Neuronal stem cell (in vitro differentiated cells): ENCODE measurements at regions not wholly inside any gene's neighbourhood (a gene's known extent, or its start where the extent isn't known, plus 50 kb on each side); places are given as distances from the start of the nearest gene placed in this dataset.

Experiments
- DNase-seq: peaks from one replicate; pipeline ENCODE4 v3.0.0-alpha.2; 2013; ENCODE audit warnings: low spot score
- H2AFZ ChIP-seq: one replicate; pipeline ENCODE4 v1.6.1; 2013; ENCODE audit warnings: mild to moderate bottlenecking, low read length, inconsistent platforms
- H2AK5ac ChIP-seq: 2 replicates; pipeline ENCODE4 v1.6.1; 2013; ENCODE audit warnings: low read depth, mild to moderate bottlenecking, inconsistent platforms, low read length, moderate library complexity, mixed read lengths
- H2BK120ac ChIP-seq: 2 replicates; pipeline ENCODE4 v1.6.1; 2013; ENCODE audit warnings: low read depth, mild to moderate bottlenecking, inconsistent platforms, low read length, moderate library complexity, mixed read lengths
- H2BK12ac ChIP-seq: one replicate; pipeline ENCODE4 v1.6.1; 2013; ENCODE audit warnings: low read length, inconsistent platforms
- H2BK15ac ChIP-seq: 2 replicates; pipeline ENCODE4 v1.6.1; 2013; ENCODE audit warnings: mild to moderate bottlenecking, low read length, inconsistent platforms, mixed read lengths
- H2BK5ac ChIP-seq: one replicate; pipeline ENCODE4 v1.6.1; 2013; ENCODE audit warnings: inconsistent platforms, mild to moderate bottlenecking, low read length, moderate library complexity
- H3K14ac ChIP-seq: one replicate; pipeline ENCODE4 v1.6.1; 2013; ENCODE audit warnings: low read length, inconsistent platforms
- H3K18ac ChIP-seq: 2 replicates; pipeline ENCODE4 v1.6.1; 2013; ENCODE audit warnings: low read length, inconsistent platforms
- H3K23ac ChIP-seq: 2 replicates; pipeline ENCODE4 v1.6.1; 2013; ENCODE audit warnings: low read depth, mild to moderate bottlenecking, mixed read lengths, low read length, inconsistent platforms; ENCODE audit not compliant: poor library complexity
- H3K27ac ChIP-seq: replicated peaks from 3 replicates; pipeline ENCODE4 v1.5.1; 2013; ENCODE audit warnings: low read length, inconsistent platforms
- H3K27me3 ChIP-seq, 3 experiments: 2 replicates each; pipeline ENCODE4 v1.6.1; 2013; ENCODE audit warnings: low read length in 3 of 3, mild to moderate bottlenecking in 2 of 3, inconsistent platforms in 1 of 3, low read depth in 1 of 3, mixed read lengths in 1 of 3, moderate library complexity in 1 of 3; ENCODE audit not compliant: control insufficient read depth in 3 of 3, insufficient read depth in 3 of 3
- H3K36me3 ChIP-seq, 2 donors: replicated peaks in 1 of 2; 2 replicates each; pipeline ENCODE4 v1.6.1; 2013; ENCODE audit warnings: low read length in 2 of 2; ENCODE audit not compliant: control insufficient read depth in 2 of 2, insufficient read depth in 2 of 2
- H3K4ac ChIP-seq: 2 replicates; pipeline ENCODE4 v1.6.1; 2013; ENCODE audit warnings: inconsistent platforms, mild to moderate bottlenecking, low read length, moderate library complexity
- H3K4me1 ChIP-seq, 2 donors: 1 replicate in 1 of 2; 2 replicates in 1 of 2; pipeline ENCODE4 v1.6.1; 2013; ENCODE audit warnings: low read length in 2 of 2, low read depth in 1 of 2; ENCODE audit not compliant: control insufficient read depth in 2 of 2, insufficient read depth in 1 of 2
- H3K4me2 ChIP-seq: one replicate; pipeline ENCODE4 v1.6.1; 2013; ENCODE audit warnings: mild to moderate bottlenecking, low read length, inconsistent platforms; ENCODE audit not compliant: insufficient read depth, poor library complexity, severe bottlenecking
- H3K4me3 ChIP-seq, 2 donors: 2 replicates each; pipeline ENCODE4 v1.5.1; 2013; ENCODE audit warnings: low read length in 2 of 2, mild to moderate bottlenecking in 2 of 2, inconsistent platforms in 1 of 2, moderate library complexity in 1 of 2
- H3K79me1 ChIP-seq: one replicate; pipeline ENCODE4 v1.6.1; 2013; ENCODE audit warnings: low read depth, mild to moderate bottlenecking, inconsistent platforms, low read length, moderate library complexity
- H3K9ac ChIP-seq: one replicate; pipeline ENCODE4 v1.6.1; 2013; ENCODE audit warnings: mild to moderate bottlenecking, low read depth, low read length, inconsistent platforms; ENCODE audit not compliant: poor library complexity
- H3K9me3 ChIP-seq, 2 donors: replicated peaks in 1 of 2; 2 replicates each; pipeline versions ENCODE3 to v1.6.1; 2013; ENCODE audit warnings: low read length in 2 of 2, mild to moderate bottlenecking in 2 of 2, inconsistent platforms in 1 of 2, low read depth in 1 of 2, mixed read lengths in 1 of 2, moderate library complexity in 1 of 2; ENCODE audit not compliant: control insufficient read depth in 2 of 2, insufficient read depth in 1 of 2
- H4K8ac ChIP-seq: one replicate; pipeline ENCODE4 v1.6.1; 2013; ENCODE audit warnings: low read depth, mild to moderate bottlenecking, inconsistent platforms, low read length, moderate library complexity
- H4K91ac ChIP-seq: one replicate; pipeline ENCODE4 v1.6.1; 2013; ENCODE audit warnings: low read length, low read depth, mild to moderate bottlenecking, inconsistent platforms; ENCODE audit not compliant: poor library complexity
- WGBS, 2 donors: extraction: QIAGEN DNeasy Blood & Tissue Kit; methylation state at CpG; one replicate each; pipeline ENCODE4 v1.1.7; 2013; ENCODE audit warnings: missing lambda C conversion rate in 2 of 2, mixed read lengths in 1 of 2; ENCODE audit not compliant: insufficient read length in 2 of 2, insufficient replicate concordance in 1 of 2; ENCODE audit errors: extremely low coverage in 2 of 2; 5-methylcytosine and 5-hydroxymethylcytosine counted together

GRCh38 chr16:50980666-50981065 is 170.4 kb downstream of the SALL1 start:
- no peaks in the 10 kb centered on the region for H3K79me1 ChIP-seq
- H3K18ac ChIP-seq, result no peak overlapping the region
- no peak overlapping the region for H3K14ac ChIP-seq
- no peak overlapping the region for H3K4me2 ChIP-seq
- no peak overlapping the region for H3K9ac ChIP-seq
- no peak overlapping the region for H2BK5ac ChIP-seq
- H3K4ac ChIP-seq, result no peak overlapping the region
- no peak overlapping the region for H3K27ac ChIP-seq
- H3K23ac ChIP-seq, result no peak overlapping the region
- no peaks in the 10 kb centered on the region for H3K4me1 ChIP-seq
- no peak overlapping the region for H3K4me3 ChIP-seq
- H4K91ac ChIP-seq, result no peak overlapping the region
- WGBS, 2 donors, result no CpG with 5 or more reads among the region's 3 CpGs
- H2AFZ ChIP-seq, result no peak overlapping the region
- no peaks in the 10 kb centered on the region for H3K27me3 ChIP-seq
- no peak overlapping the region for H2BK120ac ChIP-seq
- DNase-seq, result no peak
- no peak overlapping the region for H4K8ac ChIP-seq
- H2BK12ac ChIP-seq, result no peak overlapping the region
- no peaks in the 10 kb centered on the region for H3K36me3 ChIP-seq
- H2AK5ac ChIP-seq, result no peak overlapping the region
- no peak overlapping the region for H2BK15ac ChIP-seq
- peaks cover 0 to 3% of the 10 kb centered on the region in 2 donors for H3K9me3 ChIP-seq

DNA sequence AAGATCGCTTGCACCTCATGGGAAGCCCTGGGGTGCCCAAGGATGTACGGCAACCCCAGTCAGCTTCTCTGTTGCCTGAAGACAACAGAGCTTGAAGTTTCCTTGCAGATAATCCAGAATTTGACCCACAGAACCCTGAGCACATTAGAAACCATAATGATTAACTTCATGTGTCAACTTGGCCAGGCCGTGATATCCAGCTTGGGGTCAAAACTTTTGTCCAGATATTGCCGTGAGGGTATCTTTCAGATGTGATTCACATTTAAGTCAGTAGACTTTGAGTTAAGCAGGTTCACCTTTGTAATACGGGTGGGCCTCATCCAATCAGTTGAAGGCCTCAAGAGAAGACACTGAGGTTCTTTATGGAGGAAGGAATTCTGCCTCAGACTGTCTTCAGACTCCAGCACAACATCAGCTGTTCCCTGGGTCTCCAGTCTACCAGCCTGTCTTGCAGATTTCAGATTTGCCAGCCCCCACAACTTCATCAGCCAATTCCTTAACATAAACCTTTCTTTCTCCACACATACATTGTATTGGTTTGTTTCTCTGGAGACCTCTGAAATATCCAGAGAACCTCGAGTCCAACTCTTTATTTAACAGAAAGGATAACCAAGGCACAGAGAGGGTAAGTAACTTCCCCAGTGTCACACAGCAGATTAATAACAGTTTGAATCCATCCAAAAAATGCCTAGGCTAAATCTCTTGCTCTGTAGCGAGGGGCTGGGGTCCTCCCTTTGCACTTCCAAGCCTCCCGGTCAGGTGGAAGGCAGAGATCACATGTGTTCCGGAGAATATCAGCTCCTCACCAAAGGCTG is 171.1 kb downstream of the SALL1 start:
- Histone ChIP-seq H2BK15ac (no peak overlapping the region), H3K4me2 (no peak overlapping the region), H2BK120ac (no peak overlapping the region), H3K4me1 (no peaks in the 10 kb centered on the region), H3K23ac (no peak overlapping the region), H4K91ac (no peak overlapping the region), H3K4me3 (no peak overlapping the region), H3K79me1 (no peaks in the 10 kb centered on the region), H3K27ac (no peak overlapping the region), H3K4ac (no peak overlapping the region), H2BK12ac (no peak overlapping the region), H4K8ac (no peak overlapping the region), H2AFZ (no peak overlapping the region), H3K36me3 (no peaks in the 10 kb centered on the region), H3K14ac (no peak overlapping the region), H3K18ac (no peak overlapping the region), H3K27me3 (no peaks in the 10 kb centered on the region), H3K9ac (no peak overlapping the region), H3K9me3 (peaks cover 0 to 3% of the 10 kb centered on the region in 2 donors), H2AK5ac (no peak overlapping the region), H2BK5ac (no peak overlapping the region)
- no CpG with 5 or more reads among the region's 9 CpGs for WGBS, 2 donors
- no peak for DNase-seq

GRCh38 chr16:50977138-50977537 is 173.9 kb downstream of the SALL1 start:
- no peak overlapping the region for H3K4ac ChIP-seq
- no CpG with 5 or more reads among the region's 11 CpGs for WGBS, 2 donors
- H2AK5ac ChIP-seq, result no peak overlapping the region
- H3K4me1 ChIP-seq, result no peaks in the 10 kb centered on the region
- H2BK15ac ChIP-seq, result no peak overlapping the region
- no peak overlapping the region for H3K14ac ChIP-seq
- H4K91ac ChIP-seq, result peak overlapping the region; percentile 17
- H3K4me2 ChIP-seq, result no peak overlapping the region
- no peak overlapping the region for H3K18ac ChIP-seq
- no peaks in the 10 kb centered on the region for H3K79me1 ChIP-seq
- H3K9ac ChIP-seq, result no peak overlapping the region
- no peak overlapping the region for H2BK120ac ChIP-seq
- DNase-seq, result no peak
- no peak overlapping the region for H3K27ac ChIP-seq
- no peak overlapping the region for H2AFZ ChIP-seq
- H2BK12ac ChIP-seq, result no peak overlapping the region
- no peaks in the 10 kb centered on the region for H3K9me3 ChIP-seq
- H4K8ac ChIP-seq, result no peak overlapping the region
- H2BK5ac ChIP-seq, result no peak overlapping the region
- no peak overlapping the region for H3K23ac ChIP-seq
- H3K36me3 ChIP-seq, result no peaks in the 10 kb centered on the region
- no peaks in the 10 kb centered on the region for H3K27me3 ChIP-seq
- H3K4me3 ChIP-seq, result no peak overlapping the region

DNA sequence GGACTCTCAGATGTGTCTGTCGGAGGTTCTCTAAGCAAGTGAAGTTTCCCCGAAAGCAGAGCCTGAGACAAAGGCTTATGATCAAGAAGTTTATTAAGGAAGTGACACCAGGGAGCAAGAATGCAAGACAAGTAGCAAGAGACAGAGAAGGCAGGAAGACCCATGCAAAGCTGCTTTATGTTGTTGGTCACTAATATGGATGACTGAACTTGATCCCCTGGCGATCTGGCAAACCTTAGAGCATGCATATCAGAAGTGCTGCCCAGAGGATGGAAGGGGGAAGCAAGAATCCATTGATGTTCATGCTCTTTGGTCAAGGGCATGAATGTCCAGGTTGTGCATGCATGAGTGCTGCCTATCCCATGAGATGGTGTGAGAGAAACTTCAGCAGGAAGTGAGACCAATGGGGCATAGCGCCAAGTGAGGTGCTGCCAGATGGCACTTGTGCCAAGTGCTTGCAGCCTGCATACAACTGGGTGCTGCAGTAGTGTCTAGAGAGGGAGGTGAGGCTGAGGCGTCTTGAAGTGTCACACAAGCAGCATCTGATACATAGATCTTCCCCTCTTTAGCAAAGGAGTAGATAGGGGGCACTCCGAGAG is 176.5 kb downstream of the SALL1 start:
- Histone ChIP-seq H3K4me3 (no peak overlapping the region), H4K8ac (no peak overlapping the region), H3K9ac (no peak overlapping the region), H2BK5ac (no peak overlapping the region), H3K4me1 (no peaks in the 10 kb centered on the region), H3K23ac (no peak overlapping the region), H3K79me1 (no peaks in the 10 kb centered on the region), H3K4ac (no peak overlapping the region), H2BK12ac (no peak overlapping the region), H3K14ac (no peak overlapping the region), H3K27ac (no peak overlapping the region), H4K91ac (no peak overlapping the region), H2BK120ac (no peak overlapping the region), H3K4me2 (no peak overlapping the region), H2AFZ (no peak overlapping the region), H2BK15ac (no peak overlapping the region), H2AK5ac (no peak overlapping the region), H3K27me3 (no peaks in the 10 kb centered on the region), H3K9me3 (no peaks in the 10 kb centered on the region), H3K36me3 (no peaks in the 10 kb centered on the region), H3K18ac (no peak overlapping the region)
- DNase-seq, result no peak
- WGBS, 2 donors, result no CpG with 5 or more reads among the region's 6 CpGs
